GM23338 (cell line): ENCODE measurements at regions not wholly inside any gene's neighbourhood (a gene's known extent, or its start where the extent isn't known, plus 50 kb on each side); places are given as distances from the start of the nearest gene placed in this dataset.

Source experiments
- EZH2 ChIP-seq: fragments of 200-600 bp; sonication (generic); IDR thresholded peaks from one replicate; pipeline ENCODE4 v1.8.0; 2017; ENCODE audit warnings: antibody characterized with exemption, mild to moderate bottlenecking, low read depth; ENCODE audit not compliant: unreplicated experiment
- ZNF114 ChIP-seq: fragments of 250-450 bp; sonication (Bioruptor Pico); IDR thresholded peaks from 2 replicates; pipeline ENCODE4 v1.5.0; 2020; ENCODE audit warnings: mild to moderate bottlenecking, moderate library complexity
- TF ChIP-seq, protein P1 (sequence below), 2 experiments: fragments of 200-600 bp in 1 of 2; sonication (generic) in 1 of 2; conservative IDR thresholded peaks; 2 replicates each; pipeline versions ENCODE4 v1.5.1 to v1.6.1; 2016 to 2017; ENCODE audit warnings: antibody characterized with exemption in 2 of 2, low read depth in 2 of 2, mild to moderate bottlenecking in 2 of 2, moderate library complexity in 1 of 2
- TF ChIP-seq, protein P2 (sequence below): IDR thresholded peaks from one replicate; pipeline ENCODE4 v1.6.1; 2018; ENCODE audit warnings: antibody characterized with exemption; ENCODE audit not compliant: unreplicated experiment

DNA sequence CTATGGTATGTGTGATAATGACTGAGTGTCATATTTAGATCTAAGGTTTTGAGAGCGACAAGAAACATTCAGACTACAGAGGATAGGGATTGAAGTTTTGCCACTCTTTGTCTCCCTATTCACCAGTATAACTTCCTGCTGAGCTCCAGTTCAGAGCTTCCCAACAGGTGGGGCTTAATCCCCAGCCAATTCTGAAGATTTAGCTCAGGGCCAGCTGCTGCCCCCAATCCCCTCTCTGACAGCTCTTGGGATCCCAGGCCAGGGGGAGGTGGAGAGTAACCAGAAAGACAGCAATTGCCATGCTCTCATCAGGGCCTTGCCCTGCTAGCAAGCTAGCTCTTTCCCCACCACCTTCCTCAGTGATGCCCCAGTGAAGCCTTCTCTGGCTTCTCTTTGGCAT, 57.8 kb downstream of the TRIL start:
- TF ChIP-seq, protein P1, sequence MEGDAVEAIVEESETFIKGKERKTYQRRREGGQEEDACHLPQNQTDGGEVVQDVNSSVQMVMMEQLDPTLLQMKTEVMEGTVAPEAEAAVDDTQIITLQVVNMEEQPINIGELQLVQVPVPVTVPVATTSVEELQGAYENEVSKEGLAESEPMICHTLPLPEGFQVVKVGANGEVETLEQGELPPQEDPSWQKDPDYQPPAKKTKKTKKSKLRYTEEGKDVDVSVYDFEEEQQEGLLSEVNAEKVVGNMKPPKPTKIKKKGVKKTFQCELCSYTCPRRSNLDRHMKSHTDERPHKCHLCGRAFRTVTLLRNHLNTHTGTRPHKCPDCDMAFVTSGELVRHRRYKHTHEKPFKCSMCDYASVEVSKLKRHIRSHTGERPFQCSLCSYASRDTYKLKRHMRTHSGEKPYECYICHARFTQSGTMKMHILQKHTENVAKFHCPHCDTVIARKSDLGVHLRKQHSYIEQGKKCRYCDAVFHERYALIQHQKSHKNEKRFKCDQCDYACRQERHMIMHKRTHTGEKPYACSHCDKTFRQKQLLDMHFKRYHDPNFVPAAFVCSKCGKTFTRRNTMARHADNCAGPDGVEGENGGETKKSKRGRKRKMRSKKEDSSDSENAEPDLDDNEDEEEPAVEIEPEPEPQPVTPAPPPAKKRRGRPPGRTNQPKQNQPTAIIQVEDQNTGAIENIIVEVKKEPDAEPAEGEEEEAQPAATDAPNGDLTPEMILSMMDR (conservative IDR thresholded peaks at IDR 0.05; ENCODE audit: low read depth in 2 of 2), result no peak
- TF ChIP-seq EZH2 (no peak), ZNF114 (no peak)
- TF ChIP-seq, protein P2, sequence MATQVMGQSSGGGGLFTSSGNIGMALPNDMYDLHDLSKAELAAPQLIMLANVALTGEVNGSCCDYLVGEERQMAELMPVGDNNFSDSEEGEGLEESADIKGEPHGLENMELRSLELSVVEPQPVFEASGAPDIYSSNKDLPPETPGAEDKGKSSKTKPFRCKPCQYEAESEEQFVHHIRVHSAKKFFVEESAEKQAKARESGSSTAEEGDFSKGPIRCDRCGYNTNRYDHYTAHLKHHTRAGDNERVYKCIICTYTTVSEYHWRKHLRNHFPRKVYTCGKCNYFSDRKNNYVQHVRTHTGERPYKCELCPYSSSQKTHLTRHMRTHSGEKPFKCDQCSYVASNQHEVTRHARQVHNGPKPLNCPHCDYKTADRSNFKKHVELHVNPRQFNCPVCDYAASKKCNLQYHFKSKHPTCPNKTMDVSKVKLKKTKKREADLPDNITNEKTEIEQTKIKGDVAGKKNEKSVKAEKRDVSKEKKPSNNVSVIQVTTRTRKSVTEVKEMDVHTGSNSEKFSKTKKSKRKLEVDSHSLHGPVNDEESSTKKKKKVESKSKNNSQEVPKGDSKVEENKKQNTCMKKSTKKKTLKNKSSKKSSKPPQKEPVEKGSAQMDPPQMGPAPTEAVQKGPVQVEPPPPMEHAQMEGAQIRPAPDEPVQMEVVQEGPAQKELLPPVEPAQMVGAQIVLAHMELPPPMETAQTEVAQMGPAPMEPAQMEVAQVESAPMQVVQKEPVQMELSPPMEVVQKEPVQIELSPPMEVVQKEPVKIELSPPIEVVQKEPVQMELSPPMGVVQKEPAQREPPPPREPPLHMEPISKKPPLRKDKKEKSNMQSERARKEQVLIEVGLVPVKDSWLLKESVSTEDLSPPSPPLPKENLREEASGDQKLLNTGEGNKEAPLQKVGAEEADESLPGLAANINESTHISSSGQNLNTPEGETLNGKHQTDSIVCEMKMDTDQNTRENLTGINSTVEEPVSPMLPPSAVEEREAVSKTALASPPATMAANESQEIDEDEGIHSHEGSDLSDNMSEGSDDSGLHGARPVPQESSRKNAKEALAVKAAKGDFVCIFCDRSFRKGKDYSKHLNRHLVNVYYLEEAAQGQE, result no peak
